Activated CD4-positive, CD25-positive, alpha-beta regulatory T cell treated with anti-CD3 and anti-CD28 coated beads, Interleukin-2, amount 50 U/mL, for 72 hours (primary cell): ENCODE measurements at regions not wholly inside any gene's neighbourhood (a gene's known extent, or its start where the extent isn't known, plus 50 kb on each side); places are given as distances from the start of the nearest gene placed in this dataset.

Experiments used
- DNase-seq: peaks from one replicate; pipeline ENCODE4 v3.0.0; 2021

- no peak for DNase-seq
Measured at GRCh38 chr6:141364232-141364631, 768.5 kb upstream of the GJE1 start.

DNA sequence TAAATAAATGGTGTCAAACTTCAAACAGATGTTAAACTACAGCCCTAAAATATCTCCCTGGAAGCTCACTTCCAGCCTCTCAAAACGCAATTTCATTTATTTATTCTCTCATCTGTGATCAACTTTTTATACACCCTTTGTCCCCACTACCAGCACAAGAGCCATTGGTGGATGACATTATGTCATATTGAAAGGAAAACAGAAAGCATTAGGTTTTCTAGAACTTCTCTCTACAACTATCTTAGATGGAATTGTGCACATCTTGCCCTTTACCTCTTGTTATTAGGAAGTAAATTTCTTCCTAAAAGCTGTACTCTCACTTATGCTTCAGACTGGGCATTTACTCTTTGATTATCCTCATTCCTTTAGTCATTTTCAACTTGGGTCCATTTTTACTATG lies 771.2 kb upstream of the GJE1 start:
- DNase-seq: no peak

DNA sequence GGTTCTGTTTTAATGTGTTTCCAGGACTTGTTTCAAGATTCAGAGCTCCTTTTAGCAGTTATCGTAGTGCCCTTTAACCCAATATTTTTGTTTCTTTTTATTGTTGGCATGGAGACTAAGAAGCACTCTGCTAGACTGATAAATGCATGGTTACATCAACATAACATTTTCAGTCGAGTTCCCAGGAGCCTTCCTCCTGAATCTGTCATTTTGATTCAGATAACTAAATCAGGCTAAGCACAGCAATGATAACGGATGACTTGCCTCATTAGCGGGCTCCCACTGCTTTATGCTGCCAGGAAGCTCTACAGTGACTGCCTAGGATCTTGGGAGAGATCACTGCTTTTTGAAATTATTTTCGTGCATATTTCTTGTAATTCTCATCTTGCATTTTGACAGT lies 772.8 kb upstream of the GJE1 start:
- DNase-seq: no peak

DNA sequence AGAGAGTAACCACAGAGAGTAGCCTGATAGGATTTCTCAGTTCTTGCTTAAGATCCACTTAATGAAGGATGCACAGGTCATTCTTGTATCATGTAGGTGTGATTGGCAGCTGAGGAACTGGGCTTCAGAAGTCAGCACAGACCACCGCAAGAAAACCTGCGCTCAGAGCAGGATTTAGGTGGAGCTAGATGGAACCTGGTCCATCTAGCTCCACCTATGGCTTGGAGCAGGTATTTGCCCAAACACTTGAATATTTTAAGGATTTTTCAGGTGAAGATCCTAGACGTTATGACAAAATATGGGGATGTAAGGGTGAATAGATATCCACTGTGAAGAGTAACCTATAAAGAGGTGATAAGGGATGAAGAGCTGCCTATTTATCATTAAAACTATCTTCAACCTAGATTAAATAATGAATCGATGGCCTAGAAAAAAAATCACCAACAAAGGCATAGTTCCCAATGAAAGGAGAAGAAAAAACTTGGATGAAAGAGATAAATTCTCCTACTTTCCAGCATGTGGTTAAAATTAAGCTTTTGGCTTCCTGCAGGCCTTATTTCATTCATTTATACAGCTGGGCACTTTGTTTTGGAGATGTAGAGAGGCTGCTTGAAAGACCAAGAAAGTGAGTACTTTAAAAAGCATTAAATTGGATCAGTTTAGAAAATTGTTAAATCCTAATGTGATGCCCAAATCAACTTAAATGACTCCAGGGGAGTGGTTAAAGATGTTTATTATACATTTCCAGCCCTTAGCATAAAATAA lies 778.4 kb upstream of the GJE1 start:
- DNase-seq: no peak

DNA sequence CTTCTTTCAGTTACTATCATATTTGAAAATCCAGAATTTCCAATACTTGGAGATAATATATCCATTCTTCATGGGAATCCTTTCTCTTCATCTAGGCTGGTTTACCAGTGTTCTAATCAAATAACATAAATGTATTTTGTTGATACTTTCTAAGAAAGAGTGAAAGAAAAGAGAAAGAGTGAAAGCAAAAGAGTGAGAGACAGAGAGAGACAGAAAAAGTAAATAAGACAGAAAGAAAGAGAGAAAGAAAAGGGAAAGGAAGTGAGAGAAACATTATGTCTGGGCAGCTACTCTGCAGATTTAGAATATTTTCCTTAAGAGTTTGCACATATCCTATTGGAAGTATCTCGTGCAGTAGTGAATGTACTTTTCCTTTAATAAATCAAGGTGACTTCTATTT lies 781.0 kb upstream of the GJE1 start:
- no peak for DNase-seq

DNA sequence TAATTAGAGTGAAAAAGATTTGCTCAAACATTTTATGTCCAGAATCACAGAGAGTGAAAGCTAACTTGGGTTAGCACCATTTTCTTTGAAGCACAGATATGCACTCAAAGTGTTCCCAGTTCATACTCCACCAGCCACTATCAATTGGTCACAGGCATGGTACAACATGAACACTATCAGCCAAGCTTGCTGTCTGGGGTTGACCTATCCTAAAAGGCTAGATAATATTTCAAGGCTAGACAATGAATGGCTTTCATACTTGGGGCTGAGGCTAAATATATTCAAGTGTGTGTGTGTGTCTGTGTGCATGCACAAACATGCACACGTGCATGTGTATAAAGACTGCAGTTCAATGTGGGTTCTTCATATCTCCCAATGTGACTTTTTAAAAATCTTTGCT lies 783.0 kb upstream of the GJE1 start:
- DNase-seq: no peak

DNA sequence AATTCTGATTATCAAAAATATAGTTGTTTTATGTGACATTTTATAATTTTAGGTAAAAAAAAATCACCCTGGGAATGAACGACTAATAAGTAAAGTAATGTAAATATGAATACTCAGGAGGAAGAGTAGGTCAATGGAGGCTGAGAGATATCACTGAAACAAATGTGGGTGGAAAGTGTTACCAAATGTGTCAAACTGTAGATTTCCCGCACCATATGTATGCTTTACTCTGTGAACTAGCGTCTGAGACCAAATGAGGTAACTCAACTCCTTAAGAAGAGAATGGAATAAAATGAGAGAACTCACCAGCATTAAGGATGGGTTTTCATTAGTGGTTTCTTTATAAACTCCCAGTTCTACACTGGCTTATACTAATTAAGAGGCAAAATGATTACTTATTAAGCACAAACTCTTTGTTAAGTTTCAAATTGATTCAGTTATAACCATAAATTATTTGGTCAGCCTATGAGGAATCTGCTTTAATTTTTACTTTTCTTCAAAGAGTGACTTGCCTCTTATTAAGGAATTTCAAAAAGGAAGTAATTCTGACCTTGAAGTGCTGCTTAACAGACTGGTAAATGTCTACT lies 784.7 kb upstream of the GJE1 start:
- DNase-seq: no peak

- no peak for DNase-seq
Measured at GRCh38 chr6:141347086-141347485, 785.6 kb upstream of the GJE1 start.

DNA sequence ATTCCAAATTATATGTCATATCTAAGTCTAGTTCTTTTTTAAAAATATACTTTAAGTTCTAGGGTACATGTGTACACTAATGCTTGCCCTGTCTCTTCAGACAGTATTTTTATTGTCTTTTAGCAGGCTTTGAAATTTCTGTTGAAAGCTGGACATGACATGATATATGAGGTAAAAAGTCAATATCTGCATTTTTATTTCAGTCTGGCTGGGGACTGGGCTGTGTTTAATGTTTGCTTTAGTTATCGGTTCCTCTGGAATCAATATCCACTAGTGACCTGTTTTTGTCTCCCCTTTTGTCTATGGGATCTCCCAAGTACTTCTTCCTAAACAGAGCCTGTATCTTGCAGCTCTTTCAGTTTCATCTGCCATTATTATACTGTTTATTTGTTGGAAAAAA lies 786.2 kb upstream of the GJE1 start:
- no peak for DNase-seq

DNA sequence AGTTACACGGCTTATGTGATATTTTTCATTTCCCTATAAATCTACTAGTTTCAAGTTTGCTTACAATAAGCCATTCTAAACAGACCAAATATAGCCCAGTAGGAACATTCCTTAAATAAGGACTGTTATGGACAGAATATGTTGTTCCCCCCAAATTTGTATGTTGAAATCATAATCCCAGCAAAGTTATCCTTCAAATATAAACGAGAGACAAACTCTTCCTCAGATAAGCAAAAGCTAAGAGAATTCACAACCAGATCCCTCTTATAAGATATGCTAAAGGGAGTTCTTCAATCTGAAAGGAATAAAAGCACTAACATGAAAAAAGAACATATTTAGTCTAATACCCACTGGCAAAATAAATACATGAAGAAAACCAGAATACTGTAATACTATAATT lies 795.5 kb upstream of the GJE1 start:
- DNase-seq: no peak

DNA sequence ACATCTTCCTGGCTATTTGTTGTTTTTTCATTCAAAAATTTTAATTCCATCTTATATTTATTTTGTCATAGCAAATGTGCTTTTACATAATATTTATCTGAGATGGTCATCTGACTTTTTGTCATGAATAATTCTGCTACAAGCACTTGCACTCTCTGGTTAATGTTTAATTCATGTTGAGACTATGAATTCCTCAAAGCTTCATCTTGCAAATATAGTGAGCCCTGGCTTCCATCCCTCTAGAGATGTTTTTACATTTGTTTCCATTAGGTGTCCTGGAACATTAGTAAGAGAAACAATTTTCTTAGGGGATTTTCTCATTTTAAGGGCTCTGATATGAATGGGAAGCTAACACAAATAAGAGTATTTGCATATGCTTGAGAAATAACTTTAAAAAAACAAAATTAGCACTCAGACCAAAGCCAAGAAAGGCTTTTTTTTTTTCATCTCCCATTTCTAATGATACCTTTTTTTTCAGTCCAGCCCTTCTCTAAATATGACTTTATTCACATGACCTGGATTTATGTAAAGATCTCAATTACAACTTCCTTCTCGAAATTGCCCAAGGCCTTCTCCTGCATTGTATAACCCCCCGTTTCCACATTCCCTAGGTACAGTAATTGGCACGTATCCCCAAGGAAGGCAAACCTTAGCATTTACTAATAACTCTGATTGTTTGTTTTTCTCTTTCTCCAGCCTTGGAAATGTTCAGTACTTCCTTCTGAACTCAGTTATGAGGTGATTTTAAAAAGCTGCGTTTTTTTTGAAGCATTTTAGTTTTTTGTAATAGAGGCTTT lies 797.0 kb upstream of the GJE1 start:
- no peak for DNase-seq

DNA sequence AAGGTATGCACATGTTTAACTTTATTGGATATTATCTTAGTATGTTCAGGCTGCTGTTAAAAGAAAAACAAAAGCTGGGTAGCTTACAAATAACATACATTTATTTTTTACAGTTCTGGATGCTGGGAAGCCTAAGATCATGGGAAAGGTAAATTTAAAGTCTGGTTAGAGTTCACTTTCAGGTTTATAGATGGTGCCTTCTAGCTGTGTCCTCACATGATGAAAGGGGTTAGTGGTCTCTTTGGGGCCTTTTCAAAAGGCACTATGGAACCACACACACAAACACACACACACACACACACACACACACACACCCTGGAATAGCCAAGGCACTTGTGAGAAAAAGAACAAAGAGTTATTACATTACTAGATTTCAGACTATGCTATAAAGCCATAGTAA lies 805.8 kb upstream of the GJE1 start:
- no peak for DNase-seq

- no peak for DNase-seq
Measured at GRCh38 chr6:141326426-141326825, 806.3 kb upstream of the GJE1 start.

GRCh38 chr6:141321493-141322347 lies 811.0 kb upstream of the GJE1 start:
- no peak for DNase-seq

GRCh38 chr6:141316236-141316635 lies 816.5 kb upstream of the GJE1 start:
- DNase-seq: no peak

DNA sequence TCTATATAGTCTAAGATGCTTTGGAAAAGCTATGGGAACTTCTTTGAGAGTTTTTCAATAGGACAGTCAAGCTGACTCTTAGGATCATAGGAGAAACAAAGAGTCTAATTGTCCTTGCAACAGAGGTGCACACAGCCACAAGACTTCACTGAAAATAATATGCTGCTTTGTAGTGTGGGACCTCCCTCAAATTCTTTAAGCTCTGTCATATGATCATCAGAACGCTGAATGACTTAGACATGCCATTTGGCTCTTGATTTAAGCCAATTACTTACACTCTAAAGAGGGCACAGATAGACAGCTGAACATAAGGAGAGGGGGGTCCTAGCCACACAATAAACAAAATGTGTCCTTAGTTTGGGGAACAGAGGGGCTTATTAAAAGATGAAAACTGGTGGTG lies 818.7 kb upstream of the GJE1 start:
- no peak for DNase-seq

DNA sequence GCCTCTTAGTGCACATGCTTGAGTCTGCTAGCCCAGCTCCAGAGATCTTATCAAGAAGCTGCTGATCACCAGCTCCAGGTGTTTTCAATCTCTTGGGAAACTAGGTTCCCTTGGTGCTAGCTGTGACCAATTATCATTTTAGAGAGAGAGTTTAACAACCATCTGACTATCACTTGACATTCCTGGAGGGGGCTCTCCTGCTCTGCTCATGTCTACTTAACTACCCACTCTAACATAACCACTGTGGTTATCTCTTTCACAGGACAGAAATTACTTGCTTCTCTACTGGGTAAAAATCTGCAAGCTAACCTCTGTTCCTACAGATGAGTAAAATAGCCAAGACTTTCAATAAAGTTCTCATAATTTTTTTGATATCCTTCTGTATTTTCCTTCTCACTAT lies 823.4 kb upstream of the GJE1 start:
- no peak for DNase-seq

- no peak for DNase-seq
Measured at GRCh38 chr6:141307309-141307998, 825.3 kb upstream of the GJE1 start.

- no peak for DNase-seq
Measured at GRCh38 chr6:141303907-141304306, 828.8 kb upstream of the GJE1 start.

DNA sequence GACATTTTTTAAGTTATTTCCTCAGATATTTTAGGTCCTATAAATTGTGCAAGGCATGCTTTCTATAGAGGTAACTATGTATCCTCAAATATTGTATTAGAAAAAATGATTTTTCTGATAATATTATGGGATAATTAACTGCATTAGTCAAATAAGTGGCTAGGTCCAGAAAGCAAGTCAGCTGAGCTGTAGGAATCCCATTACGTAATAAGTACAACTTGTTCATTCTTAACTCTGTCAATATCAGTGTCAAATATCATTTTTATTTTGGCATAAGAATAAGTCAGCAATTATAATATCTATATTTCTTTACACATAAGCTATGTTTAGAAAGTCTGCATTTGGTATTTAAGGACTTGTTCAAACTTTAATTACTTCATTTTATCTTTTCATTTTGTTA lies 830.9 kb upstream of the GJE1 start:
- DNase-seq: no peak

DNA sequence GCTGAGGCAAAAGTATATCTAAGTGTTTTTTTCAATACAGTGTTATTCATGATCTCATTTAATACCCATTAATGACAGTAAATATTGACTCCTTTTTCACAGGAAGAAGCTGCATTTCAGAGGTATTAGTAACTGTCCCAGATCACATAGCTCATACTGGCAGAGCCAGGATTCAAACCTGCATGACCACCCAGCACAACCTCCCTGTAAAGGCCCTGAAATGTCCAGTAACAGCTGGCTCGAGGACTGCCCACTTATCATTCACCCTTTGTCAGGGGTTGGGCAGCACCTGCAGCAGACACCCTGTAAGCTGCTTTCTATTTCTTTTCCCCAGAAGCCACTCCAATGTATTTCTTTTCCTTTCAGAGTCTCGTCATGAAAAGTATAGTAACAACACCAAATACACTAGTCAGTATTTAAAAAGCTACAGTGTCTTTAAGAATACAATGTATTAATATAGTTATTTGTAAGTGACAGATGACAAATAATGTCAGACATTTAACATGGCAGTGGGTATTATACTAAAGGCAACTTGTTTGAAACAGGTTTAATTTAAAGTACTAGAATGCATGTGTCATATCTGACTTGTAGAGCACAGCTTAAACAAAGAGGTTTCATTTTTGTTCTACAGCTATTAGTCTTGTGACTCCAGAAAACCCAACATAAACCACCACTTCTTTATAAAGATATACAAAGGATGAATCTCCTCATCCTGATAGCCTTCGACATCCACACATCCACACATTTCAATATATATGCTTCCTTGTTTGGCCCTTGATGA lies 841.6 kb upstream of the GJE1 start:
- no peak for DNase-seq

- no peak for DNase-seq
Measured at GRCh38 chr6:141288947-141289346, 843.8 kb upstream of the GJE1 start.
